GM23338 (cell line): ENCODE measurements at regions not wholly inside any gene's neighbourhood (a gene's known extent, or its start where the extent isn't known, plus 50 kb on each side); places are given as distances from the start of the nearest gene placed in this dataset.
A peak's percentile ranks its signal among the peaks of the same experiment; 100 is the strongest.

Experiments used
- ATAC-seq: fragments of 200-7000 bp; cut with Tn5 transposase; 3 replicates; pipeline ENCODE4 v1.9.1; 2020
- DNase-seq: peaks from one replicate; pipeline ENCODE4 v3.0.0-alpha.2; 2015; ENCODE audit warnings: low spot score
- H2AFZ ChIP-seq: fragments of 200-600 bp; sonication (generic); 2 replicates; pipeline ENCODE4 v1.8.0; 2016; ENCODE audit warnings: antibody characterized with exemption, mild to moderate bottlenecking, moderate library complexity
- H3F3A ChIP-seq: fragments of 200-600 bp; sonication (generic); replicated peaks from 2 replicates; pipeline ENCODE4 v1.8.0; 2017; ENCODE audit warnings: antibody characterized with exemption, mixed run types, low read depth
- H3K27ac ChIP-seq: fragments of 200-600 bp; sonication (generic); 2 replicates; pipeline ENCODE4 v1.6.1; 2016; ENCODE audit warnings: low read depth
- H3K27me3 ChIP-seq: fragments of 200-600 bp; sonication (generic); 2 replicates; pipeline ENCODE4 v1.8.0; 2016; ENCODE audit warnings: mild to moderate bottlenecking, mixed run types, moderate library complexity; ENCODE audit not compliant: insufficient read depth
- H3K36me3 ChIP-seq: fragments of 200-600 bp; sonication (generic); 2 replicates; pipeline ENCODE4 v1.8.0; 2016; ENCODE audit warnings: mild to moderate bottlenecking; ENCODE audit not compliant: insufficient read depth
- H3K4me1 ChIP-seq: fragments of 200-600 bp; sonication (generic); 2 replicates; pipeline ENCODE4 v1.8.0; 2016; ENCODE audit warnings: mild to moderate bottlenecking, moderate library complexity; ENCODE audit not compliant: insufficient read depth
- H3K4me2 ChIP-seq: fragments of 200-600 bp; sonication (generic); 2 replicates; pipeline ENCODE4 v1.7.1; 2017; ENCODE audit warnings: mixed run types
- H3K4me3 ChIP-seq: fragments of 200-600 bp; sonication (generic); 2 replicates; pipeline ENCODE4 v1.6.1; 2016; ENCODE audit warnings: mixed run types
- H3K79me2 ChIP-seq: fragments of 200-600 bp; sonication (generic); replicated peaks from 2 replicates; pipeline ENCODE4 v1.8.0; 2017; ENCODE audit warnings: mild to moderate bottlenecking; ENCODE audit not compliant: insufficient read depth
- H3K9me2 ChIP-seq: fragments of 200-600 bp; sonication (generic); 2 replicates; pipeline ENCODE4 v1.8.0; 2017; ENCODE audit not compliant: insufficient read depth
- H4K20me1 ChIP-seq: fragments of 200-600 bp; sonication (generic); replicated peaks from 2 replicates; pipeline ENCODE4 v1.8.0; 2017; ENCODE audit warnings: mild to moderate bottlenecking; ENCODE audit not compliant: insufficient read depth
- H3K27ac Mint-ChIP-seq: 2 replicates; pipeline ENCODE4 v1.8.0; 2020; ENCODE audit warnings: inconsistent platforms, mild to moderate bottlenecking, moderate library complexity, mixed read lengths
- H3K27me3 Mint-ChIP-seq: 3 replicates; pipeline ENCODE4 v1.8.0; 2022; ENCODE audit warnings: low read depth, mild to moderate bottlenecking, moderate library complexity, mixed read lengths, inconsistent platforms; ENCODE audit not compliant: insufficient read depth, poor library complexity
- H3K36me3 Mint-ChIP-seq: 3 replicates; pipeline ENCODE4 v1.8.0; 2021; ENCODE audit warnings: low read depth, mild to moderate bottlenecking, inconsistent platforms, moderate library complexity, mixed read lengths
- H3K4me1 Mint-ChIP-seq: 3 replicates; pipeline ENCODE4 v1.8.0; 2020; ENCODE audit warnings: mild to moderate bottlenecking, inconsistent platforms, mixed read lengths
- H3K4me3 Mint-ChIP-seq: 3 replicates; pipeline ENCODE4 v1.8.0; 2021; ENCODE audit warnings: moderate library complexity, mild to moderate bottlenecking, inconsistent platforms, mixed read lengths
- H3K9me3 Mint-ChIP-seq: 3 replicates; pipeline ENCODE4 v1.8.0; 2020; ENCODE audit warnings: moderate library complexity, mild to moderate bottlenecking, inconsistent platforms, mixed read lengths
- CREB1 ChIP-seq: fragments of 250-450 bp; sonication (Bioruptor Pico); IDR thresholded peaks from 2 replicates; pipeline ENCODE4 v1.5.0; 2020; ENCODE audit warnings: low read depth, mild to moderate bottlenecking, moderate library complexity
- EZH2 ChIP-seq: fragments of 200-600 bp; sonication (generic); IDR thresholded peaks from one replicate; pipeline ENCODE4 v1.8.0; 2017; ENCODE audit warnings: antibody characterized with exemption, mild to moderate bottlenecking, low read depth; ENCODE audit not compliant: unreplicated experiment
- JUNB ChIP-seq: IDR thresholded peaks from one replicate; pipeline ENCODE4 v1.6.1; 2016; ENCODE audit warnings: antibody characterized with exemption; ENCODE audit not compliant: unreplicated experiment
- NANOG ChIP-seq: IDR thresholded peaks from 2 replicates; pipeline ENCODE4 v1.6.1; 2016; ENCODE audit warnings: antibody characterized with exemption, borderline replicate concordance
- POLR2AphosphoS5 ChIP-seq: IDR thresholded peaks from 2 replicates; pipeline ENCODE4 v1.6.1; 2016; ENCODE audit warnings: antibody characterized with exemption, low read depth
- ZNF114 ChIP-seq: fragments of 250-450 bp; sonication (Bioruptor Pico); IDR thresholded peaks from 2 replicates; pipeline ENCODE4 v1.5.0; 2020; ENCODE audit warnings: mild to moderate bottlenecking, moderate library complexity
- TF ChIP-seq, protein P1 (sequence below): IDR thresholded peaks from one replicate; pipeline ENCODE4 v1.6.1; 2018; ENCODE audit warnings: antibody characterized with exemption; ENCODE audit not compliant: unreplicated experiment
- TF ChIP-seq, protein P2 (sequence below): fragments of 250-450 bp; sonication (Bioruptor Pico); IDR thresholded peaks from 2 replicates; pipeline ENCODE4 v1.5.0; 2020; ENCODE audit warnings: mild to moderate bottlenecking, moderate library complexity

DNA sequence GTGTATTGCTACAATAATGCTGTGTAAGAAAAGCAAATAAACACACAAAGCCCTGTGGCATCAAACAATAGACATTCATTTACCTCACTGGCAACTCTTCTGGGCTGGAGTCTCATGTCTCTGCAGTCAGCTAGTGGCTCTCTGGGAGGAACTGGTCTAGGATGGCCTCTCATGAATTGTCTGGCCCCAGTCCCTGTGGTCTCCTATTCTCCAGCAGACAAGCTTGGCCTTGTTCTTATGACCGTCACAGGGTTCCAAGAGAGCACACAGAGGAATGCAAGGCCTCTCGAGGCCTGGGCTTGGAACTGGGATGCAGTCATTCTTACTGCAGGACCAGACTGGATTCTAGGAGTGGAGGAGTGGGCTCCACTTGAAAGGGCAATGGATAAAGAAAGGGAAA lies 141.2 kb upstream of the NTM start:
- peaks cover 20% of the 10 kb centered on the region for H3K4me1 Mint-ChIP-seq
- TF ChIP-seq, protein P1, sequence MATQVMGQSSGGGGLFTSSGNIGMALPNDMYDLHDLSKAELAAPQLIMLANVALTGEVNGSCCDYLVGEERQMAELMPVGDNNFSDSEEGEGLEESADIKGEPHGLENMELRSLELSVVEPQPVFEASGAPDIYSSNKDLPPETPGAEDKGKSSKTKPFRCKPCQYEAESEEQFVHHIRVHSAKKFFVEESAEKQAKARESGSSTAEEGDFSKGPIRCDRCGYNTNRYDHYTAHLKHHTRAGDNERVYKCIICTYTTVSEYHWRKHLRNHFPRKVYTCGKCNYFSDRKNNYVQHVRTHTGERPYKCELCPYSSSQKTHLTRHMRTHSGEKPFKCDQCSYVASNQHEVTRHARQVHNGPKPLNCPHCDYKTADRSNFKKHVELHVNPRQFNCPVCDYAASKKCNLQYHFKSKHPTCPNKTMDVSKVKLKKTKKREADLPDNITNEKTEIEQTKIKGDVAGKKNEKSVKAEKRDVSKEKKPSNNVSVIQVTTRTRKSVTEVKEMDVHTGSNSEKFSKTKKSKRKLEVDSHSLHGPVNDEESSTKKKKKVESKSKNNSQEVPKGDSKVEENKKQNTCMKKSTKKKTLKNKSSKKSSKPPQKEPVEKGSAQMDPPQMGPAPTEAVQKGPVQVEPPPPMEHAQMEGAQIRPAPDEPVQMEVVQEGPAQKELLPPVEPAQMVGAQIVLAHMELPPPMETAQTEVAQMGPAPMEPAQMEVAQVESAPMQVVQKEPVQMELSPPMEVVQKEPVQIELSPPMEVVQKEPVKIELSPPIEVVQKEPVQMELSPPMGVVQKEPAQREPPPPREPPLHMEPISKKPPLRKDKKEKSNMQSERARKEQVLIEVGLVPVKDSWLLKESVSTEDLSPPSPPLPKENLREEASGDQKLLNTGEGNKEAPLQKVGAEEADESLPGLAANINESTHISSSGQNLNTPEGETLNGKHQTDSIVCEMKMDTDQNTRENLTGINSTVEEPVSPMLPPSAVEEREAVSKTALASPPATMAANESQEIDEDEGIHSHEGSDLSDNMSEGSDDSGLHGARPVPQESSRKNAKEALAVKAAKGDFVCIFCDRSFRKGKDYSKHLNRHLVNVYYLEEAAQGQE, result no peak
- TF ChIP-seq EZH2, result no peak
- no peak for TF ChIP-seq NANOG
- no peak for TF ChIP-seq POLR2AphosphoS5
- no peak for TF ChIP-seq JUNB
- TF ChIP-seq, protein P2, sequence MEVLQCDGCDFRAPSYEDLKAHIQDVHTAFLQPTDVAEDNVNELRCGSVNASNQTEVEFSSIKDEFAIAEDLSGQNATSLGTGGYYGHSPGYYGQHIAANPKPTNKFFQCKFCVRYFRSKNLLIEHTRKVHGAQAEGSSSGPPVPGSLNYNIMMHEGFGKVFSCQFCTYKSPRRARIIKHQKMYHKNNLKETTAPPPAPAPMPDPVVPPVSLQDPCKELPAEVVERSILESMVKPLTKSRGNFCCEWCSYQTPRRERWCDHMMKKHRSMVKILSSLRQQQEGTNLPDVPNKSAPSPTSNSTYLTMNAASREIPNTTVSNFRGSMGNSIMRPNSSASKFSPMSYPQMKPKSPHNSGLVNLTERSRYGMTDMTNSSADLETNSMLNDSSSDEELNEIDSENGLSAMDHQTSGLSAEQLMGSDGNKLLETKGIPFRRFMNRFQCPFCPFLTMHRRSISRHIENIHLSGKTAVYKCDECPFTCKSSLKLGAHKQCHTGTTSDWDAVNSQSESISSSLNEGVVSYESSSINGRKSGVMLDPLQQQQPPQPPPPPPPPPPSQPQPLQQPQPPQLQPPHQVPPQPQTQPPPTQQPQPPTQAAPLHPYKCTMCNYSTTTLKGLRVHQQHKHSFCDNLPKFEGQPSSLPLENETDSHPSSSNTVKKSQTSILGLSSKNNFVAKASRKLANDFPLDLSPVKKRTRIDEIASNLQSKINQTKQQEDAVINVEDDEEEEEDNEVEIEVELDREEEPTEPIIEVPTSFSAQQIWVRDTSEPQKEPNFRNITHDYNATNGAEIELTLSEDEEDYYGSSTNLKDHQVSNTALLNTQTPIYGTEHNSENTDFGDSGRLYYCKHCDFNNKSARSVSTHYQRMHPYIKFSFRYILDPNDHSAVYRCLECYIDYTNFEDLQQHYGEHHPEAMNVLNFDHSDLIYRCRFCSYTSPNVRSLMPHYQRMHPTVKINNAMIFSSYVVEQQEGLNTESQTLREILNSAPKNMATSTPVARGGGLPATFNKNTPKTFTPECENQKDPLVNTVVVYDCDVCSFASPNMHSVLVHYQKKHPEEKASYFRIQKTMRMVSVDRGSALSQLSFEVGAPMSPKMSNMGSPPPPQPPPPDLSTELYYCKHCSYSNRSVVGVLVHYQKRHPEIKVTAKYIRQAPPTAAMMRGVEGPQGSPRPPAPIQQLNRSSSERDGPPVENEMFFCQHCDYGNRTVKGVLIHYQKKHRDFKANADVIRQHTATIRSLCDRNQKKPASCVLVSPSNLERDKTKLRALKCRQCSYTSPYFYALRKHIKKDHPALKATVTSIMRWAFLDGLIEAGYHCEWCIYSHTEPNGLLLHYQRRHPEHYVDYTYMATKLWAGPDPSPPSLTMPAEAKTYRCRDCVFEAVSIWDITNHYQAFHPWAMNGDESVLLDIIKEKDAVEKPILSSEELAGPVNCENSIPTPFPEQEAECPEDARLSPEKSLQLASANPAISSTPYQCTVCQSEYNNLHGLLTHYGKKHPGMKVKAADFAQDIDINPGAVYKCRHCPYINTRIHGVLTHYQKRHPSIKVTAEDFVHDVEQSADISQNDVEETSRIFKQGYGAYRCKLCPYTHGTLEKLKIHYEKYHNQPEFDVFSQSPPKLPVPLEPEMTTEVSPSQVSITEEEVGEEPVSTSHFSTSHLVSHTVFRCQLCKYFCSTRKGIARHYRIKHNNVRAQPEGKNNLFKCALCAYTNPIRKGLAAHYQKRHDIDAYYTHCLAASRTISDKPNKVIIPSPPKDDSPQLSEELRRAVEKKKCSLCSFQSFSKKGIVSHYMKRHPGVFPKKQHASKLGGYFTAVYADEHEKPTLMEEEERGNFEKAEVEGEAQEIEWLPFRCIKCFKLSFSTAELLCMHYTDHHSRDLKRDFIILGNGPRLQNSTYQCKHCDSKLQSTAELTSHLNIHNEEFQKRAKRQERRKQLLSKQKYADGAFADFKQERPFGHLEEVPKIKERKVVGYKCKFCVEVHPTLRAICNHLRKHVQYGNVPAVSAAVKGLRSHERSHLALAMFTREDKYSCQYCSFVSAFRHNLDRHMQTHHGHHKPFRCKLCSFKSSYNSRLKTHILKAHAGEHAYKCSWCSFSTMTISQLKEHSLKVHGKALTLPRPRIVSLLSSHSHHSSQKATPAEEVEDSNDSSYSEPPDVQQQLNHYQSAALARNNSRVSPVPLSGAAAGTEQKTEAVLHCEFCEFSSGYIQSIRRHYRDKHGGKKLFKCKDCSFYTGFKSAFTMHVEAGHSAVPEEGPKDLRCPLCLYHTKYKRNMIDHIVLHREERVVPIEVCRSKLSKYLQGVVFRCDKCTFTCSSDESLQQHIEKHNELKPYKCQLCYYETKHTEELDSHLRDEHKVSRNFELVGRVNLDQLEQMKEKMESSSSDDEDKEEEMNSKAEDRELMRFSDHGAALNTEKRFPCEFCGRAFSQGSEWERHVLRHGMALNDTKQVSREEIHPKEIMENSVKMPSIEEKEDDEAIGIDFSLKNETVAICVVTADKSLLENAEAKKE (CRISPR knock-in tag), result no peak
- TF ChIP-seq CREB1, result no peak
- no peak for TF ChIP-seq ZNF114 (CRISPR knock-in tag)
- H3F3A ChIP-seq, result peaks cover 6% of the 10 kb centered on the region

More for the DNA sequence above, 141.2 kb upstream of the NTM start:
- peaks cover 6% of the 10 kb centered on the region for H3K27me3 Mint-ChIP-seq
- ATAC-seq, result no peak
- H3K9me2 ChIP-seq, result peaks cover 10% of the 10 kb centered on the region
- no peaks in the 10 kb centered on the region for H3K27me3 ChIP-seq
- H3K36me3 Mint-ChIP-seq, result peaks cover 10% of the 10 kb centered on the region; the same call in 2 of the 3 replicates
- no peaks in the 10 kb centered on the region for H3K79me2 ChIP-seq
- DNase-seq, result no peak
- H3K36me3 ChIP-seq, result peaks cover 7% of the 10 kb centered on the region
- no peak overlapping the region for H3K4me2 ChIP-seq
- no peaks in the 10 kb centered on the region for H4K20me1 ChIP-seq
- no peak overlapping the region for H3K4me3 Mint-ChIP-seq
- H3K9me3 Mint-ChIP-seq, result peaks cover 12% of the 10 kb centered on the region; the same call in 2 of the 3 replicates
- 0 out of 2 replicates have a peak overlapping the region, but pooled peaks have one; percentile 33 for H2AFZ ChIP-seq
- H3K4me3 ChIP-seq, result no peak overlapping the region
- H3K4me1 ChIP-seq, result peaks cover 17% of the 10 kb centered on the region
- H3K27ac ChIP-seq, result no peak overlapping the region
- no peak overlapping the region for H3K27ac Mint-ChIP-seq
